RWPE2 (cell line): ENCODE measurements at regions not wholly inside any gene's neighbourhood (a gene's known extent, or its start where the extent isn't known, plus 50 kb on each side); places are given as distances from the start of the nearest gene placed in this dataset.
"Not testable (repeated sequence)": the region's sequence is repeated elsewhere in the genome, so short reads cannot be mapped to it uniquely, and the experiment has no call there.

ENCODE experiments used
- ATAC-seq: fragments of 200-7000 bp; cut with Tn5 transposase; 3 replicates; pipeline ENCODE4 v1.9.1; 2021; ENCODE audit warnings: low read depth
- DNase-seq: peaks from one replicate; pipeline ENCODE4 v3.0.0-alpha.2; 2020; ENCODE audit warnings: low spot score
- H3K27ac ChIP-seq: fragments of 450-650 bp; 2 replicates; pipeline ENCODE4 v1.5.1; 2017; ENCODE audit warnings: mild to moderate bottlenecking; ENCODE audit not compliant: poor library complexity, severe bottlenecking
- H3K27me3 ChIP-seq: fragments of 250-450 bp; sonication (Bioruptor Pico); 2 replicates; pipeline ENCODE4 v1.5.1; 2021; ENCODE audit warnings: mild to moderate bottlenecking, moderate library complexity; ENCODE audit not compliant: insufficient read depth, poor library complexity, severe bottlenecking
- H3K36me3 ChIP-seq: fragments of 250-450 bp; sonication (Bioruptor Pico); 2 replicates; pipeline ENCODE4 v1.5.1; 2020; ENCODE audit warnings: low read depth, mild to moderate bottlenecking, moderate library complexity
- H3K4me1 ChIP-seq: fragments of 250-450 bp; sonication (Bioruptor Pico); 2 replicates; pipeline ENCODE4 v1.5.1; 2021; ENCODE audit warnings: mild to moderate bottlenecking, moderate library complexity; ENCODE audit not compliant: insufficient read depth, poor library complexity, severe bottlenecking
- H3K4me3 ChIP-seq: fragments of 250-450 bp; sonication (Bioruptor Pico); 2 replicates; pipeline ENCODE4 v1.5.1; 2021; ENCODE audit warnings: mild to moderate bottlenecking, moderate library complexity; ENCODE audit not compliant: severe bottlenecking
- H3K9me3 ChIP-seq: fragments of 250-450 bp; sonication (Bioruptor Pico); 2 replicates; pipeline ENCODE4 v1.5.1; 2021; ENCODE audit warnings: mild to moderate bottlenecking, moderate library complexity; ENCODE audit not compliant: severe bottlenecking
- TF ChIP-seq, protein P1 (sequence below): fragments of 450-650 bp; IDR thresholded peaks from one replicate; pipeline ENCODE4 v1.5.1; 2017; ENCODE audit warnings: mild to moderate bottlenecking, moderate library complexity; ENCODE audit not compliant: poor library complexity, severe bottlenecking

- DNase-seq (no peak), ATAC-seq (no peak)
- TF ChIP-seq, protein P1, sequence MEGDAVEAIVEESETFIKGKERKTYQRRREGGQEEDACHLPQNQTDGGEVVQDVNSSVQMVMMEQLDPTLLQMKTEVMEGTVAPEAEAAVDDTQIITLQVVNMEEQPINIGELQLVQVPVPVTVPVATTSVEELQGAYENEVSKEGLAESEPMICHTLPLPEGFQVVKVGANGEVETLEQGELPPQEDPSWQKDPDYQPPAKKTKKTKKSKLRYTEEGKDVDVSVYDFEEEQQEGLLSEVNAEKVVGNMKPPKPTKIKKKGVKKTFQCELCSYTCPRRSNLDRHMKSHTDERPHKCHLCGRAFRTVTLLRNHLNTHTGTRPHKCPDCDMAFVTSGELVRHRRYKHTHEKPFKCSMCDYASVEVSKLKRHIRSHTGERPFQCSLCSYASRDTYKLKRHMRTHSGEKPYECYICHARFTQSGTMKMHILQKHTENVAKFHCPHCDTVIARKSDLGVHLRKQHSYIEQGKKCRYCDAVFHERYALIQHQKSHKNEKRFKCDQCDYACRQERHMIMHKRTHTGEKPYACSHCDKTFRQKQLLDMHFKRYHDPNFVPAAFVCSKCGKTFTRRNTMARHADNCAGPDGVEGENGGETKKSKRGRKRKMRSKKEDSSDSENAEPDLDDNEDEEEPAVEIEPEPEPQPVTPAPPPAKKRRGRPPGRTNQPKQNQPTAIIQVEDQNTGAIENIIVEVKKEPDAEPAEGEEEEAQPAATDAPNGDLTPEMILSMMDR: no peak
- Histone ChIP-seq H3K4me1 (no peaks in the 10 kb centered on the region), H3K36me3 (no peaks in the 10 kb centered on the region), H3K4me3 (no peak overlapping the region), H3K27me3 (no peaks in the 10 kb centered on the region), H3K9me3 (no peaks in the 10 kb centered on the region), H3K27ac (no peak overlapping the region)
Observed at GRCh38 chr1:43108080-43108479, 64.0 kb downstream of the EBNA1BP2 start.

GRCh38 chr1:43107664-43108063, 64.4 kb downstream of the EBNA1BP2 start:
- Histone ChIP-seq H3K9me3 (no peaks in the 10 kb centered on the region), H3K27ac (no peak overlapping the region), H3K4me3 (no peak overlapping the region), H3K4me1 (no peaks in the 10 kb centered on the region), H3K36me3 (no peaks in the 10 kb centered on the region), H3K27me3 (no peaks in the 10 kb centered on the region)
- TF ChIP-seq, protein P1: no peak
- DNase-seq (no peak), ATAC-seq (no peak)

GRCh38 chr1:43104027-43104763, 67.9 kb downstream of the EBNA1BP2 start:
- ATAC-seq (no peak), DNase-seq (no peak)
- no peaks in the 10 kb centered on the region for H3K27me3 ChIP-seq
- no peak overlapping the region for H3K27ac ChIP-seq
- no peaks in the 10 kb centered on the region for H3K9me3 ChIP-seq
- no peaks in the 10 kb centered on the region for H3K36me3 ChIP-seq
- TF ChIP-seq, protein P1: no peak
- H3K4me1 ChIP-seq: no peaks in the 10 kb centered on the region
- H3K4me3 ChIP-seq: no peak overlapping the region

DNA sequence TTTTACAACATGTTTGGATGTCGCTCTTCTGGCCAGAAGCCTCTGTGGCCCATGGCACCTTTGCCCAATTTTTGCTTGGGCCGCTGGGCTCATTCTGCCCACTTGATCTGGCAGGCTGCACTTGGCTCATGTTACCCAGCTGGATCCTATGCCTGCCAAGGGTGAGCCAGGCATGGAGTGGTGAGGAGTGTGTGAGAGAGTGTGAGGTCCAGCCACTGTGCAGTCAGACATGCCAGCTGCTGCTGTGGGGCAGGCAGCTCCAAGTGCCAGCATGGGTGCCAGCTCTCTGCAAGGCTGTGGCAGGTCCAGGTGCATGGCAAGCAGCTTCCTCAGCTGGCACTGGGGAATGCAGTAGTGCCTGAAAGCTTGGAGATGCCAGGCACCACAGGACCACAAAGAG, 71.0 kb downstream of the EBNA1BP2 start:
- no peaks in the 10 kb centered on the region for H3K36me3 ChIP-seq
- no peaks in the 10 kb centered on the region for H3K27me3 ChIP-seq
- ATAC-seq (no peak), DNase-seq (no peak)
- no peak overlapping the region for H3K27ac ChIP-seq
- no peak overlapping the region for H3K4me3 ChIP-seq
- TF ChIP-seq, protein P1: no peak
- no peaks in the 10 kb centered on the region for H3K9me3 ChIP-seq
- H3K4me1 ChIP-seq: no peaks in the 10 kb centered on the region

- no peaks in the 10 kb centered on the region for H3K36me3 ChIP-seq
- no peak overlapping the region for H3K4me3 ChIP-seq
- DNase-seq (no peak), ATAC-seq (no peak)
- H3K27ac ChIP-seq: no peak overlapping the region
- no peaks in the 10 kb centered on the region for H3K27me3 ChIP-seq
- H3K9me3 ChIP-seq: no peaks in the 10 kb centered on the region
- TF ChIP-seq, protein P1: no peak
- H3K4me1 ChIP-seq: no peaks in the 10 kb centered on the region
Observed at GRCh38 chr1:43098200-43098599, 73.9 kb downstream of the EBNA1BP2 start.

GRCh38 chr1:43096528-43096927, 75.6 kb downstream of the EBNA1BP2 start:
- not testable (repeated sequence) for ATAC-seq, H3K4me3 ChIP-seq, H3K4me1 ChIP-seq, H3K27me3 ChIP-seq, H3K36me3 ChIP-seq, DNase-seq, H3K27ac ChIP-seq, H3K9me3 ChIP-seq

DNA sequence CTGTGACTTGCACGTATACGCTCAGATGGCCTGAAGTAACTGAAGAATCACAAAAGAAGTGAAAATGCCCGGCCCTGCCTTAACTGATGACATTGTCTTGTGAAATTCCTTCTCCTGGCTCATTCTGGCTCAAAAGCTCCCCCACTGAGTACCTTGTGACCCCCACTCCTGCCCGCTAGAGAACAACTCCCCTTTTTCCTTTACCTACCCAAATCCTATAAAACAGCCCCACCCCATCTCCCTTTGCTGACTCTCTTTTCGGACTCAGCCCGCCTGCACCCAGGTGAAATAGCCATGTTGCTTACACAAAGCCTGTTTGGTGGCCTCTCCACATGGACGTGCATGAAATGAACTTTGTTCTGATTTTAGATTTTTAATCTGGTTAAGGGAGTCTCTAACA, 81.3 kb downstream of the EBNA1BP2 start:
- H3K36me3 ChIP-seq, H3K9me3 ChIP-seq, H3K4me3 ChIP-seq, DNase-seq, H3K27me3 ChIP-seq, ATAC-seq, H3K27ac ChIP-seq, H3K4me1 ChIP-seq: not testable (repeated sequence)
